Stimulated activated naive CD4-positive, alpha-beta T cell treated with Interleukin-2 at 50 U/mL for 16 hours (primary cell): ENCODE measurements at regions not wholly inside any gene's neighbourhood (a gene's known extent, or its start where the extent isn't known, plus 50 kb on each side); places are given as distances from the start of the nearest gene placed in this dataset.

Source experiments
- DNase-seq: peaks from one replicate; lab custom pipeline; 2025; lab: John Stamatoyannopoulos, UW

DNA sequence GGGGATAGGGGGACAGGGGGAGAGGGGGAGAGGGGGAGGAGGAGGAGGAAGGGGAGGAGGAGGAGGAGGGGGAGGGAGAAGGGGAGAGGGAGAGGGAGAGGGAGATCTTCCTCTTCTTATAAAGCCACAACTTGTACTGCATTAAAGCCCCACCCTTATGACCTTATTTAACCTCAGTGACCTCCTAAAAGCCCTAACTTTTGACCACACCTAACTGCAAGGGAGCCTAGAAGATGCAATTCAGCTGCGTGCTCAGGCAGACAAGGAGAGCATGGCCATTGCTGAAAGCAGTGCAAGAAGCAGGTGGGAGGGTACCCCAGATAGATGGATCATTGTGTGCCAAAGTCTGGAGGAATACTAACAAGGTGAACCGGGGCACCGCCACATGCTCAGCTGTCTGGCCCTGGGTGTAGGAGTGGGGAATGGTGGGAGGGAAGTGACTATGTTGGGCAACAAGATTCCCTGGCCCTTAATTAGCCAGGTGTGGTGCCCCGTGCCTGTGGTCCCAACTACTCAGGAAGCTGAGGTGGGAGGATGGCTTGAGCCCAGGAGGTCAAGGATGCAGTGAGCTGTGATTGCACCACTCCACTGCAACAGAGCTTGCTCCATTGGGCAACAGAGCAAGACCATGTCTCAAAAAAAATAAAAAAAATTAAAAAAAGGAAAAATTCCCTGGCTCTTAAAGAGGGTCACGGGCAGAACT, 125.4 kb upstream of the BOD1 start:
- DNase-seq, result no peak

DNA sequence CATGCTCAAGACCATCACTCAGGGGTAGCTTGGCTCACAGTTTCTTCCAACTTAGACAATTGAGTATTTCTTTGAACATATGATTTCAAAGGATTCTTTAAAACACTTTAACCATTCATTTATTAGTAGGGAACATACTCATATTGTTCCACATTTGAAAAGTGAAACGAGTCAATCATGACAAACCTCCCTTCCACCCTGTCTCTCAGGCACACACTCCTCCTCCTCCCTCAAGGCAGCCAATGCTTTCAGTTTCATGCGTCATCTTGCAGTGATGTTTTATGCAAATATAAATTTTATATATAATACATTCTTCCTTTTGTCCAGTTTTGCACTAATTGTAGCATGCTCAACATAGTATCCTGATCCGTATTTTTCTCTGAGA, 126.0 kb upstream of the BOD1 start:
- DNase-seq, result no peak

DNA sequence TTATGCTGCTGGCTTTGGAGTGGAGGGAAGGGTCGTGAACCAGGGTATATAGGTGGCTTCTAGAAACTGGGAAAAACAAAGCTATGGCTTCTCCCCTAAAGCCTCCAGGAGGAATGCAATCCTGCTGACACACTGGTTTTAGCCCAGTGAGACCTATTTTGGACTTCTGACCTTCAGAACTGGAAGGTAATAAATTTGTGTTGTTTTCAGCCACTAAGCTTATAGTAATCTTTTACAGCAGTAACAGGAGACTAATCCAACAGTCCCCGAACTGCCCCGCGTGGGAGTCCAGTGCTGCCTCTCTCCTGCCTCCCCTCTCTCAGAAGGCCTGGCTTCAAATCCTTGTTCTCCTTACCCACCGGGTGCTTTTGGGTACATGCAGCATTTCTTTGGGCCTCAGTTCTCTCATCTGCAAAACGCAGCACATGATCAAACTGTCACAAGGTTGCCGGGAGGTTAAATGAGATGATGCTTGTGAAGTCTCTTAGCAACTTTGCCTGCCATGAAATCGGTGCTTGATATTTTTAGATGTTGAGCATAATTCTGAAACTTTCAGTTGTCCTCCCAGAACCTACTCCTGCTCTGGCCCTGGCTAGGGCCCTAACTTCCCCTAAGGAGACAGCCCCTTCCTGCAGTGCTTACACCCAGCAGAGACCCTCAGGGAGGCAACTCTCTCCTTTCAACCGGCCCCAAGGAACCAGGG, 127.3 kb upstream of the BOD1 start:
- DNase-seq, result no peak

DNA sequence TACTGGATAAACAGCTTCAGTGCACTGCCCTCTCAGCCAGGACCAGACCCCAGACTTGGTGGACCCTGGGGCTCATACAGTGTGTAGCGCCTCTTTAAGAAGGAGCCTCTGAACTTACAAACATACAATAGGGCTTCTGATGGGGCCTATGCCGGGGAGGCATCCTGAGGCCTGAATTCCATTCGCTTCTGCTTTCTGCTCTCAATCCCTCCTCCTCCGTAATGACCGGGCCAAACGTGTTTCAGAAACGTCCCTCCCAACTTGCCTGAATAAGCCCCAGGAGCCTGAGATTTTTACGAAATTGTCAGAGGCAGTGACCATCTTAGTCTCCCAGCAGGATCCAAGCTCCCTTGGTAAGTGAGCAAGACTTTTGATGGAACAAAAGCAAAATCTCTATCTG, 128.1 kb upstream of the BOD1 start:
- DNase-seq, result no peak

DNA sequence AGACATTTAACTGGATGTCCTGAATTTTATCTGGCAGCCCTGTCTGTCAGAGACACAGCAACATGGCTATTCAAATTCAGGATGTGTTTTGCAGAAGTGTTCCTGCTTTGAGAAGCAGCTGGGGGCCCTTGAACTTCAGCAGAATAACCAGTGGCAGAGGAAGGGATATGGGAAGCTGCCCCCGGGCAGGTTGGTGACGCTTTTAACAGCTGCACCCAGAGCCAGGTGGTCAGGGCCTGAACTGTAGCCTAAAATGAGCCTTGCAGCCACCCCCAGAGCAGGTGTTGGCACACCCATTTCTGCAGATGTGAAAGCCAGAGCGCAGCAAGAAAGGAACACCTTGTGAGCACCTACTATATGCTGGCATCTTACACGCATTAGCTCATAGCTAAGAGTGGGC, 128.7 kb upstream of the BOD1 start:
- DNase-seq, result no peak

DNA sequence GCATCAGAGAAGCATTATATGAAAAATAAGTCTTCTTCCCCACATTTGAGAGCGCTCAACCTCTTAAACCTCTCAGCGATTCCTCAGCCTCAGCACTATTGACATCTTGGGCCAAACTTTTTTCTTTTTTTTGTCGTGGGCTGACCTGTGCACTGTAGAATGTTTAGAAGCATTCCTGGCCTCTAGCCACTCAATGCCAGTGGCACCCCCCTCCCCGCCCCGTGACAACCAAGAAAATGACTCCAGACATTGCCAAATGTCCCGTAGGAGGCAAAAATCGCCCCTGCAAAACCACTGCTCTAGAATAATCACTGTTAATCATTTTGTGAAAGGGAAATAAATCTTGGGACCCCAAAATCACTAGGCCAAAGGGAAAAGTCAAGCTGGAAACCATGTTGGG, 129.1 kb upstream of the BOD1 start:
- DNase-seq, result no peak

DNA sequence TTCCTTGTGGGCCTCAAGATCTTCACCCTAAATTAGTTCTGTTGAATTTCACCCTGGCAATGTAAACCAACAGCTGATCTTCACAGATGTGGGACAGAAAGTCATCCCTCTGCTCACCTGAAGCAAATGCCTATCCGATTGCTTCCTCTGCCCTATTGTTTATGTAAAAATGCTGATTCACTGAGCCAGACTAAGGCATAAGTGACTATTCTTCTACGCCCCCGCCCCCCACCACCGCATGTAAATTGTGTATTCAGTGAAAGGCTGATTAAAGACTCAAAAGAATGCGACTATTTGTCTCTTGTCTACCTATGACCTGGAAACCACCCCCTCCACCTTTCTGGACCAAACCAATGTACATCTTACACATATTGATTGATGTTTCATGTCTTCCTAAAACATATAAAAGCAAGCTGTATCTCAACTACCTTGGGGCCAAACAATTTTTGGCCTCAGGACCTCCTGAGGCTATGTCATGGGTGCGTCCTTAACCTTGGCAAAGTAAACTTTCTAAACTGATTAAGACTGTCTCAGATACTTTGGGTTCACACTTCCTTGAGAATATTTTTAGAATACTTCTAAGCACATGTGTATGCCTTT, 129.7 kb upstream of the BOD1 start:
- DNase-seq, result no peak

DNA sequence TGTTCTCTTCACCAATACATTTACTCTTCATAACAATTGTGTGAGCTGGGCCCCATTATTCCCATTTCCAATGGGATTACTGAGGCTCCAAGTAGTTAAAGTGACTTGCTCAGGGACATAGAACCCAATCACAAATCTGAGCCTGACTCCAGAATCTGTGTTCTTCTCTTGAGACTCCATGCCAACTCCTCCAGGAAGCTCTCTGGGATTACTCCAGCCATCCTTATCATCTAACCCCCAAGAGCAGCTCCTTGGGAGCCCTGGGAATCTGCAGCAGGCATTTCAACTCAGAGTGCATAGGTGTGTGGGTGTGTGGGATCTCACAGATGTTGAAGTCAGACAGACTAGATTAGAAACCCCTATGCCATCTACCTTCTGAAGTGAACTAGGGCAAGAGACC, 131.4 kb upstream of the BOD1 start:
- no peak for DNase-seq

DNA sequence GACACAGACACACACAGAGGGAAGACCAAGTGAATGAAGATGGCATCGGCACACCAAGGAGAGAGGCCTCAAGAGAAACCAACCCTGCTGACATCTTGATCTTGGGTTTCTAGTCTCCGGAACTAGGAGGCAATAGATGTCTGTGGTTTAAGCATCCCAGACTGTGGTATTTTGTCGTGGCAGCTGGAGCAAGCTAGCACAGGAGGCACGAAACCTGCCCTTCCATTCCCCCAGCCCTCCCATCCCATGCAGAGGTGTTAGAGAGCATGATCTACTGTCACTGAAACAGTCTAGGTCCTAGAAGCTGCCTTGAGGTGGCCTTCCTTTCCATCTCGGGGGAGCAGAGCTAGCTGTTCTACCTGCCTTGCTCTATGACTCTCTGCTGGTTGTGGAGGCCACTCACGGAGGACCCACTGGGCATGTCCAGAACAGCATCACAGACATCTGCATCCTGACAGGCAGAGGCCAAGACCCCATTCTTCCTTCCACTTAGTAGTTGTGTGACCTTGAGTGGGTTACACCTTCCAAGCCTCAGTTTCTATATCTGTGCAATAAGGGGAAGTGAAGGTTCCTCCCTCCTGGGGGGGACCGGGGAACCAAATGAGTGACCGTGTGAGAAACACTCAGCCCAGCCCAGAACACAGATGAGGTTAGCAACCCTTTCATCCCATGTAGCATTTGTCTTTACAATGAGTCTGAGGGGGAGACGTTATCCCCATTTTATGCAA, 134.3 kb upstream of the BOD1 start:
- DNase-seq, result no peak

DNA sequence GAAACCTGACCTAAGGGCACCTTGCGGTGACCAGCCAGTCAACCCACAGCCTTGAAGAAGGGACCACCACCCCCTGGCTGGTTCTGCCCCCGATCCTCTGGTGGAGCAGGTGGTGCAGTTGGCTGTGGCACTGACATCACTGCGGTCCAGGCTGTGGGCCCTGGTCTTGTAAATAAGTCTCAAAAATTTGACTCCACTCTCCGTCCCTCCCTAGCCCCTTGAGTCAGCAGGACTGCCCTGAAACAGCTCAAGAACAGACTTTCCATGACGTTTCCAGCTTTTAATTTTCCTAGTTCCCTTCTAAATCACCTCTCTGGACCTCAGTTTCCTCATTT, 134.8 kb upstream of the BOD1 start:
- DNase-seq, result no peak

DNA sequence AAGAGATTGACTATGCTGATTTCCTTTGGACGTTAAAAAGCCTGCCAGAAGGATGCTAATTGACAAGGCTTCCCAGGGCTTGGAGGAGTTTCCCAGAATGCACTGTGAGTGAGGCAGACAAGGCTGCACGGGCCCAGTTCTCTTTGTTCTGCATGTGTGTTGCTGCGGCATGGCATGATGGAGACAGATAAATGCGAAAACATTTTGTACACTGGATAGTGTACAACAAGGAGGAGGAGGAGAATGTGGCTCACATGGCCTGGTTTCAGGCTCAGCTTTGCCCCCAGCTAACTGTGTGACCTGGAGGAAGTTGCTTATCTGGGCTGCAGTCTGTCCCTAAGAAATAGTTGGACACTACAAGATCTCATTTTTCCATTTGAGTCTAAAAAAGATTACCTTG, 135.5 kb upstream of the CPEB4 start:
- no peak for DNase-seq

DNA sequence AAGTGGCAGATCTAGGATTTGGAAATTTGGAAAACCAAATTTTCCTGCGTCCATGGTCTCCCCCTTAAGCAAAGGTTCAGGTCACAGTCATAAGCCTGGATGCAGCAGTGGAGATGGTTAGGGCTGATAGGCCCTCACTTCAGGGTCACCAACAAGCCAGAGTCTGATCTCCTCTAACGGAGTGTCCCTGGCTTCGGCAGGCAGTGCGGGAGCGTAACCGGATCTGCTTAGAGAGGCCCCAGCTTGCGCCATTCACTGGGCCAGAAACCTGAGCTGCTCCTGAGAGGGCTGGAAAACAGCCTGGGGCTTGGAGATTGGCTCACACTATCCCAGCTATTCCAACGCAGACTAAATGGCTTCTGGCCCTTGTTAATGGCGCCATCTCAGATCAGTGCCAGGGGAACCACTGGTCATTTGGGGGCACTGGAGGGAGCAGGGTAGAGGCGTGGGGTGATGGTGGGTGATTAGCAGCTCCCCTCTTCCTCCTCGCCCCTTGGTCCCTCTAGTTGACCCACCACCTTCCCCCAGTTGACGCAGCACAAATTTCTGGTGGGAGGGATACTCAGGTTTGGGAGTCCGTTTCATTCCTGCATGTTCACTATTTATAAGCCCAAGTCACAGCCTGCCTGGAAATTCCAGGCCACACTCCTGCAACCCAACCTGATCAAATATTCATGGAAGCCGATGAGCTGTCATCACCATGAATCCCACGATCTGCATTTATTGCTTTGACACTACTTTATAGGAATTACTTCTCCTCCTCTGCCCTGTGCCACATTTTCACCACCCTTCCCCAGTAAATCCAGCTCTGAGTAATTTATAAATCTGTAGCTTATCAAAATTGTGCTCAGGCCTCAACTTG, 134.6 kb upstream of the CPEB4 start:
- DNase-seq, result no peak

DNA sequence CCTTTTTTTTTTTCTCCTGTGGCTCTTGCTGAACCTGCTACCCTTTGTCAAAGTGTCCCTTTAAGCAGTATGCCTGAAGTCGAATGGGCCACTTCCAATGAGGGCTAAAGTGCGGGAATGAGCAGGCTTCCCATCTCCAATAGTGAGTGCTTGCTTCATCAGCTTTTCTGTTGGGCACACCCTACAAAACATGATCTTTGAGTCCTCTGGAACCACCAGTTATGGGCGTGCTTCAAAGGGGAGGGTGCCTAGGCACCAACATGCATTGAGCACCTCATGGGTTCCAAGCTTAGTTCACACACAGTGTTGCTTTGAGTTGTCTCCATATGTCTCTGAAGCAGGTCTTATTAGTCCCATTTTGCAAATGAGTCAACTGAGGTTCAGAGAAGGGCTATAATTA, 132.8 kb upstream of the CPEB4 start:
- no peak for DNase-seq

DNA sequence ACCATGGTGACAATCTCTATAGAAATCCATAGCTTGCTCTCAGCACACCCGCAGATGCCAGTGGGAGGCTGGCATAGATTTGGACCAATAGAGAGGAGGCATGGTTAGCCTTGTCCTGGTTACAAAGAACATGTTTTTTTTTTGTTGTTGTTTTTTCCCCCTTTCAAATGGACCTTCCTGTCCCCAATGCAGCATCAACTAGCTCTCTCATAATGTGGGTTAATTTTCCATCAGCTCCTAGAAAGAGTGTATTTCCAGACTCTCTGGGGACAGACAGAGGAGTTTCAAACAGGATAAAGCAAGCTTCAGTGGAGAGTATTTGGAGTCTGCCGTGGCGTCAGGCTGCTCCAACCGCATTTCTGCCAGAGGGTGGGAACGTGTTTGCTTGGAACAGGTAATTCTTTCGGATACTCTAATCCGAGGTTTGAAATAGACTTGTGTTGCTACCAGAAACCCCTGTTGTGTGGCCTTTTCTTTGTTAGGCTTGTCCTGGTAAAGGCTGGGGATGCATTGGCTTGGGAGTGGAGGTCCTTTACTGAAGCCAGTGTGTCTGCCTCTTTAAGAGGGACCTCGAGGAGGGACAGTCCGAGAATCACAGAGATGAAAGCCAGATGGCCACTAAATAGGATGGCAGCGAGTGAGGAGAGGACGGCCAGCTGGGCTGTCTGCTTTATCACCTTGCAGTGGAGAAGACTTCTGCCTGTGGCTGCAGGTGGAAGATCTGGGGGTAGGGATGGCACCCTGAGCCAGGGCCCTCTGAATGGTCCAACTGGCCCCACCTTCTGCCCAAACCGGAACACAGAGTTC, 130.5 kb upstream of the CPEB4 start:
- no peak for DNase-seq

DNA sequence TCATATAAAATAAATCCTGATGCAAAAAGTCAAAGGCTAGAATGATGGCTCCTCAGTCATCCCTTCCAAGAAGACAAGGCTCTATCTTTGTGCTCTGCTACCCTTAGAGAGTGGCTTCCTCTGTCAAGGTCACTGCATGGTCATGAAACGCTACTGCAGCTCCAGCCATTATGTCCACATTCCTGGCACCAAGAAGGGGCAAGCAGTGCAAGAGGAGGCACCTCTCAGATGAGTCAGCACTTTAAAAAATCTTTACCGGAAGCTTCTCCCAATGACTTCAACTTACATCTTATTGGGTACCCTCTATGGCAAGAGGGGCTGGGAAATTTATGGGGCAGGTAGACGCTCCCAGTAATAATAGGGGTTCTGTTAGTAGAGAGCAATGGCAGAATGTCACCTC, 129.5 kb upstream of the CPEB4 start:
- DNase-seq, result no peak

DNA sequence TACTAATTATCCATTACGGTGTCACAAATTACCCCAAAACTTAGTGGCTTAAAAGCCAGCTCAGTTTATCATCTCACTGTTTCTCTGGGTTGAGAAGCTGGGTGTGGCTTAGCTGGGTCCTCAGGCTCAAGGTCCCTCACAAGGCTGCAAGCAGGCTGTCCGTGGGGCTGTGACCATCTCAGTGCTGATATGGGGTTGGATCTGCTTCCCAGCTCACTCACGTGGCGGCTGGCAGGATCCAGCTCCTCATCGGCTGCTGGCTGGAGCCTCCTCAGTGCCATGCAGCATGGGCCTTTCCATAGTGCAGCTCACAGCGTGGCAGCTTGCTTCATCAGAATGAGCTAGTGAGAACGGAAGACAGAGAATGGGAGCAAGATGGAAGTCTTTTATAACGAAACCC, 128.5 kb upstream of the CPEB4 start:
- no peak for DNase-seq

DNA sequence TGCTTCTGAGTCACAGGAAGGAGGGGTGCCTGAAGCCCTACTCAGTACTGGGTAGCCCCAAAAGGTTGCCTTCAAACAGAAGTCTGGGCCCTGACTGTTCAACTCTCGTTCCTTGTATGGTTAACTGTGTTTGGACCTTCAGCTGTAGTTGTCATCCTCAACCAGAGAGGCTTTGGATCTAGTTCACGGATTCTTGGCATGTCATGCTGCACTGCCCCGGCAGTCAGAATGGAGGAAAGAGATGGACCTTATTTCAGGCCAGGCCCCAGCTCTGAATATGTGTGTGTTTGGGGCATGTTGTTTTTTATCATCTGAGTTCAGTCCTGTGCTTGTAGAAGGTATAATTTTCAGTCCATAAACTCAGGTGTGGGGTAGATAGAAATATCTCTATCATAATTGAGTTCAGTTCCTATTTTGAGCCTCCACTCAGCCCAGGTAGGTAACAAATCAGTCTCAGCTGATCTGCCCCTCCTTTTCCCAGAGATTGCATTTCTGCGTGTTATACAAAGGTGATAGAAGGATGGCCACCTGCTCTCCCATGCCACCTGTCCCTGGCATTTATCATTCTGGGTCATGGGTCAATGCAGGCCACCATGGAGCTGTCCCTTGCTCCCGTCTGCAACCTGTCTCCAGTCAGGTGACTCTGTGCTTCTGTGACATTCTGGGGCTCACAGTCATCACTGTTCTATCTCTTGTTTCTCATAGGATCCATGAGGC, 127.5 kb upstream of the CPEB4 start:
- no peak for DNase-seq

DNA sequence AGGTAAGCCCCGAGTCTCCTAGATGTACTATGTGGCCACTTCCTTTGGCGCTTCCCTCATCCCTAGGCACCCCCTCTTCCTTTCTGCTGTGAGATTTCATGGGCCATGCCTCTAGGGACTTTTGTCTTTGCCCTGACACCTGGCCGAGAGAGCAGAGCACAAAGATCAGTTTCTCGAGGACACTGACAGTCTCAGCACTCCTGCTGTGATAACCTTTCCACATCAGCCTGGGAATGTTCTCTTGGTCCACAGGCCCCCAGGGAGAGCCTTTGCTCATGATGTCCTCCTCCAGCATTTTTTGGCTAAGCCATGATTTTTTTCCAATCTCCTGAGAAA, 127.0 kb upstream of the CPEB4 start:
- DNase-seq, result no peak

DNA sequence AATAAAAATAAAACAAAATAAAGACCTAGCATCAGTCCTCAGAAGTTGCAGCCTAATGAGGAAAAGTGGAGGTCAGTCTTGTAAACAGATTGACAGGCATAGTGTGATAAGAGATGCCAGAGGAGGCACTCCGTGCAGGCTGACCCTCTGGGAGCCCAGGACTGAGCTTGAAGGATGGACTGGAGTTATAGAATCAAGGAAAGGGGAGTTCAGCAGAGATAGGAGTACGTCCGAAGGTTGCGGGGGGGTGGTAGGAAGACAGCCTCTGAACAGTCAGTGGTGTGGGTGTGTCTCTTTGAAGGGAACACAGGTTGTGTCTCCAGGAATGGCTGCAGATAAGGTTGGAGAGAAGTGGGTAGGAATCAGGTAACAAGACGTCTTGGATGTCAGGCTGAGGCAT, 126.1 kb upstream of the CPEB4 start:
- DNase-seq, result no peak

DNA sequence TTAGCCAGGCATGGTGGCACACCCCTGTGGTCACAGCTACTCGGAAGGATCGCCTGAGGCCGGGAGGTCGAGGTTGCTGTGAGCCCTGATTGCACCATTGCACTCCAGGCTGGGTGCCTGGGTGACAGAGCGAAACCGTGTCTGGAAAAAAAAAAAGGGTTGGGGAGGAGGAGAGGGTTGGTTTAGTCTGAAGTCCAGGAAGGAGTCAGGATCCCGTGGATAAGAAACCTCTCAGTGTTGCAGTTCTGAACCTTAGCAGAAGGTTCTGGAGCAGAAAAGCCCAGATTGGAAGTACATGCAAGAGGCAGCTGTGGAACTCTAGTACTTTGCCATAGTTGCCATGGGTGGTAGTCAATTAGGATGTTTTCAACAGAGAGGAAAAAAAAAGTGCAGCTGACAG, 125.2 kb upstream of the CPEB4 start:
- DNase-seq, result no peak

DNA sequence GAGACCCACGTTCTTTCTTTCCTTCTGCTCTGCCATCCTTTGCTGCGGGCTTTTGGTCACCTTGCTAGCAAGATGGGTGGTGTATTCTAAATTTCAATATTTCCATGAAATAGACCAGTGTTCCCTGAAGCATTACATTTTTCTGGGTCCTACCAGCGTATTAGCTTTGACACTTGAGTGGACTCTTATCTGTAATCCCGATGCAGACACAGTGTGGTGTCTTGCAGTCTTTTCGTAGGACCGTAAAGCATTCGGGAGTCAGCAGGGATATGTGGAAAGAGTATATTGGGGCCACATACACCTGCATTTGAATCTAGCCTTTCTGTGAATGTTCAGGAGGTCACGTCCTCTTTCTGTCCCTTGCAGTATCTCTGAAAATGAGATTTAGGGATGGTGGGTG, 124.7 kb upstream of the CPEB4 start:
- no peak for DNase-seq
